ENCODE measurements at regions not wholly inside any gene's neighbourhood (a gene's known extent, or its start where the extent isn't known, plus 50 kb on each side); places are given as distances from the start of the nearest gene placed in this dataset.

GRCh38 chr18:79579807-79580497, 99.7 kb upstream of the CTDP1 start:
- in situ Hi-C loops (cut with HindIII; ENCODE audit: low sequenced_read_pairs), result no loop called here

GRCh38 chr18:79580498-79581171, 99.0 kb upstream of the CTDP1 start:
- in situ Hi-C loops (cut with HindIII; ENCODE audit: low sequenced_read_pairs), result no loop called here

GRCh38 chr18:79581406-79581805, 98.2 kb upstream of the CTDP1 start:
- in situ Hi-C loops (cut with HindIII; ENCODE audit: low sequenced_read_pairs), result no loop called here

- in situ Hi-C loops (cut with HindIII; ENCODE audit: low sequenced_read_pairs), result no loop called here
Observed at GRCh38 chr18:79581911-79582310, 97.7 kb upstream of the CTDP1 start.

GRCh38 chr18:79582978-79583377, 96.6 kb upstream of the CTDP1 start:
- in situ Hi-C loops (cut with HindIII; ENCODE audit: low sequenced_read_pairs), result no loop called here

GRCh38 chr18:79583426-79583825, 96.2 kb upstream of the CTDP1 start:
- in situ Hi-C loops (cut with HindIII; ENCODE audit: low sequenced_read_pairs), result no loop called here

- in situ Hi-C loops (cut with HindIII; ENCODE audit: low sequenced_read_pairs), result no loop called here
Observed at GRCh38 chr18:79583984-79584401, 95.6 kb upstream of the CTDP1 start.

- in situ Hi-C loops (cut with HindIII; ENCODE audit: low sequenced_read_pairs), result loop anchor here (5.0 kb wide), 3 partner anchors 43 to 82 kb away; no protein-coding TSS in a partner anchor
Observed at GRCh38 chr18:79584491-79585394, 94.9 kb upstream of the CTDP1 start.

GRCh38 chr18:79585395-79586370, 93.9 kb upstream of the CTDP1 start:
- in situ Hi-C loops (cut with HindIII; ENCODE audit: low sequenced_read_pairs), result loop anchor here (5.0 kb wide), 3 partner anchors 42 to 83 kb away; no protein-coding TSS in a partner anchor

GRCh38 chr18:79586436-79587225, 93.0 kb upstream of the CTDP1 start:
- in situ Hi-C loops (cut with HindIII; ENCODE audit: low sequenced_read_pairs), result loop anchor here (5.0 kb wide), 3 partner anchors 41 to 84 kb away; no protein-coding TSS in a partner anchor

- in situ Hi-C loops (cut with HindIII; ENCODE audit: low sequenced_read_pairs), result loop anchor here (5.0 kb wide), 3 partner anchors 40 to 85 kb away; no protein-coding TSS in a partner anchor
Observed at GRCh38 chr18:79587226-79587741, 92.3 kb upstream of the CTDP1 start.

- in situ Hi-C loops (cut with HindIII; ENCODE audit: low sequenced_read_pairs), result loop anchor here (5.0 kb wide), 3 partner anchors 39 to 86 kb away; no protein-coding TSS in a partner anchor
Observed at GRCh38 chr18:79587779-79588635, 91.6 kb upstream of the CTDP1 start.

GRCh38 chr18:79588636-79589481, 90.7 kb upstream of the CTDP1 start:
- in situ Hi-C loops (cut with HindIII; ENCODE audit: low sequenced_read_pairs), result loop anchor here (5.0 kb wide), 3 partner anchors 38 to 87 kb away; no protein-coding TSS in a partner anchor

GRCh38 chr18:79589601-79590091, 90.0 kb upstream of the CTDP1 start:
- in situ Hi-C loops (cut with HindIII; ENCODE audit: low sequenced_read_pairs), result loop anchor here (5.0 kb wide), 3 partner anchors 38 to 87 kb away; no protein-coding TSS in a partner anchor

GRCh38 chr18:79590191-79591031, 89.2 kb upstream of the CTDP1 start:
- in situ Hi-C loops (cut with HindIII; ENCODE audit: low sequenced_read_pairs), result no loop called here

- in situ Hi-C loops (cut with HindIII; ENCODE audit: low sequenced_read_pairs), result no loop called here
Observed at GRCh38 chr18:79591032-79591308, 88.6 kb upstream of the CTDP1 start.

Measured in endothelial cell of hepatic sinusoid (primary cell).